ENCODE measurements at regions not wholly inside any gene's neighbourhood (a gene's known extent, or its start where the extent isn't known, plus 50 kb on each side); places are given as distances from the start of the nearest gene placed in this dataset.

- TF ChIP-seq ZNF133 (tag by site-specific recombination; IDR thresholded peaks at IDR 0.05), result no peak
- no peak for TF ChIP-seq FEZF1 (tag by site-specific recombination; IDR thresholded peaks at IDR 0.05)
- no peak for TF ChIP-seq ZNF324 (tag by site-specific recombination; IDR thresholded peaks at IDR 0.05)
- no peak for TF ChIP-seq ZNF423 (tag by site-specific recombination; IDR thresholded peaks at IDR 0.05)
- no peak for TF ChIP-seq ZNF660 (tag by site-specific recombination; IDR thresholded peaks at IDR 0.05)
- no peak for TF ChIP-seq ZNF558 (tag by site-specific recombination; IDR thresholded peaks at IDR 0.05)
- TF ChIP-seq ZNF132 (tag by site-specific recombination; IDR thresholded peaks at IDR 0.05; ENCODE audit: borderline replicate concordance), result no peak
- no peak for TF ChIP-seq ZNF654 (tag by site-specific recombination; IDR thresholded peaks at IDR 0.05; ENCODE audit: low read depth)
- ChIA-PET CTCF (no interaction called here), POLR2A (no interaction called here)
- H3K4me3 ChIP-seq (ENCODE audit: low read depth, low read length), result no peak overlapping the region
- no peaks in the 10 kb centered on the region for H3K36me3 ChIP-seq (ENCODE audit: control insufficient read depth in 2 of 2, insufficient read depth in 1 of 2, low read length in 2 of 2)
- H3K27ac ChIP-seq (ENCODE audit: extremely low read depth, low read depth, low read length), result no peak overlapping the region
- no peaks in the 10 kb centered on the region; the same call in 1 of the 2 replicates for H3K9me3 ChIP-seq (ENCODE audit: control insufficient read depth, insufficient read depth, low read depth, low read length)
- H3K4me1 ChIP-seq (ENCODE audit: control insufficient read depth, insufficient read depth, low read length), result peaks cover 18% of the 10 kb centered on the region
Measured at GRCh38 chr21:34019402-34019801, 54.0 kb upstream of the MRPS6 start.

GRCh38 chr21:34018910-34019309, 54.5 kb upstream of the MRPS6 start:
- CTCF ChIA-PET, result no interaction called here
- no peak for TF ChIP-seq ZNF48 (tag by site-specific recombination; IDR thresholded peaks at IDR 0.05)
- Histone ChIP-seq H3K36me3 (ENCODE audit: control insufficient read depth in 2 of 2, insufficient read depth in 1 of 2, low read length in 2 of 2) (no peaks in the 10 kb centered on the region), H3K4me1 (ENCODE audit: control insufficient read depth, insufficient read depth, low read length) (peaks cover 18% of the 10 kb centered on the region), H3K9me3 (ENCODE audit: control insufficient read depth, insufficient read depth, low read depth, low read length) (no peaks in the 10 kb centered on the region; the same call in 1 of the 2 replicates), H3K4me3 (ENCODE audit: low read depth, low read length) (no peak overlapping the region), H3K27ac (ENCODE audit: extremely low read depth, low read depth, low read length) (no peak overlapping the region)
- POLR2A ChIA-PET, result no interaction called here

- Histone ChIP-seq H3K9me3 (ENCODE audit: control insufficient read depth, insufficient read depth, low read depth, low read length) (no peaks in the 10 kb centered on the region; the same call in 1 of the 2 replicates), H3K27ac (ENCODE audit: extremely low read depth, low read depth, low read length) (no peak overlapping the region), H3K4me3 (ENCODE audit: low read depth, low read length) (no peak overlapping the region), H3K36me3 (ENCODE audit: control insufficient read depth in 2 of 2, insufficient read depth in 1 of 2, low read length in 2 of 2) (no peaks in the 10 kb centered on the region), H3K4me1 (ENCODE audit: control insufficient read depth, insufficient read depth, low read length) (peaks cover 15% of the 10 kb centered on the region)
- TF ChIP-seq ZNF175 (tag by site-specific recombination; IDR thresholded peaks at IDR 0.05) (no peak), KLF7 (tag by site-specific recombination; IDR thresholded peaks at IDR 0.05; ENCODE audit: borderline replicate concordance) (no peak), ZNF837 (tag by site-specific recombination; IDR thresholded peaks at IDR 0.05) (no peak), ZBTB7A (tag by site-specific recombination; IDR thresholded peaks at IDR 0.05; ENCODE audit: low read depth) (no peak)
- CTCF ChIA-PET, result interaction anchor here (0.6 kb wide), 1 partner anchor 332 kb away, joined by 3 read pairs; no protein-coding TSS in a partner anchor
- POLR2A ChIA-PET, result no interaction called here
Measured at GRCh38 chr21:34018185-34018584, 55.2 kb upstream of the MRPS6 start.

GRCh38 chr21:34017039-34017961, 56.1 kb upstream of the MRPS6 start:
- TF ChIP-seq PRDM6 (tag by site-specific recombination; IDR thresholded peaks at IDR 0.05) (no peak), REST (tag by site-specific recombination; IDR thresholded peaks at IDR 0.05) (no peak), ZBTB1 (tag by site-specific recombination; IDR thresholded peaks at IDR 0.05) (no peak), ZBTB20 (tag by site-specific recombination; IDR thresholded peaks at IDR 0.05) (no peak), ZSCAN4 (tag by site-specific recombination; IDR thresholded peaks at IDR 0.05) (no peak)
- CTCF ChIA-PET, result interaction anchor here (0.6 kb wide), 2 partner anchors 331 to 351 kb away, joined by 3 to 5 read pairs; no protein-coding TSS in a partner anchor

More at GRCh38 chr21:34017039-34017961, 56.1 kb upstream of the MRPS6 start:
- Histone ChIP-seq H3K9me3 (ENCODE audit: control insufficient read depth, insufficient read depth, low read depth, low read length) (no peaks in the 10 kb centered on the region; the same call in 1 of the 2 replicates), H3K4me3 (ENCODE audit: low read depth, low read length) (no peak overlapping the region), H3K27ac (ENCODE audit: extremely low read depth, low read depth, low read length) (no peak overlapping the region), H3K4me1 (ENCODE audit: control insufficient read depth, insufficient read depth, low read length) (peaks cover 9% of the 10 kb centered on the region), H3K36me3 (ENCODE audit: control insufficient read depth in 2 of 2, insufficient read depth in 1 of 2, low read length in 2 of 2) (no peaks in the 10 kb centered on the region)
- POLR2A ChIA-PET, result interaction anchor here (0.6 kb wide), 1 partner anchor 56 kb away, joined by 3 read pairs; the partner anchor contains the start of genes MRPS6 and SLC5A3
